ENCODE measurements at regions not wholly inside any gene's neighbourhood (a gene's known extent, or its start where the extent isn't known, plus 50 kb on each side); places are given as distances from the start of the nearest gene placed in this dataset.

DNA sequence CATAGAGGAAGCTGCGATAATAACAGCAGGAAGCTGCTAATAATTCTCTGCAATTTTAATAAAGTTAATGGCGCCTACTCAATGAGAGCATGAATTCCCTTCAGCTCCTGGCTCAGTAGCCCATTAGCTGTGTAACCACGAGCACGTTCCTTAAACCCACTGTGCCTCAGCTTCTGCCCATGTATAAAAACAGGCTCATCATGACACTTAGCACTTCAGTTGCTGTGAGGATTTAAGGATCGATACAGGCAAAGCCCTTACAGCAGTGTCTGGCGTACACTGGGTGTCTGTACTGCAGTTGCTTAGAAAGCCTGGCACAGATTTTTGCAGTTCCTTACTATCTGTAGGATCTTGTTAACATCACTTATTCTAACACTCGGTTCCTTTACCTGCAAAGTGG, 673.4 kb upstream of the ARGLU1 start:
- TF ChIP-seq, protein P1, sequence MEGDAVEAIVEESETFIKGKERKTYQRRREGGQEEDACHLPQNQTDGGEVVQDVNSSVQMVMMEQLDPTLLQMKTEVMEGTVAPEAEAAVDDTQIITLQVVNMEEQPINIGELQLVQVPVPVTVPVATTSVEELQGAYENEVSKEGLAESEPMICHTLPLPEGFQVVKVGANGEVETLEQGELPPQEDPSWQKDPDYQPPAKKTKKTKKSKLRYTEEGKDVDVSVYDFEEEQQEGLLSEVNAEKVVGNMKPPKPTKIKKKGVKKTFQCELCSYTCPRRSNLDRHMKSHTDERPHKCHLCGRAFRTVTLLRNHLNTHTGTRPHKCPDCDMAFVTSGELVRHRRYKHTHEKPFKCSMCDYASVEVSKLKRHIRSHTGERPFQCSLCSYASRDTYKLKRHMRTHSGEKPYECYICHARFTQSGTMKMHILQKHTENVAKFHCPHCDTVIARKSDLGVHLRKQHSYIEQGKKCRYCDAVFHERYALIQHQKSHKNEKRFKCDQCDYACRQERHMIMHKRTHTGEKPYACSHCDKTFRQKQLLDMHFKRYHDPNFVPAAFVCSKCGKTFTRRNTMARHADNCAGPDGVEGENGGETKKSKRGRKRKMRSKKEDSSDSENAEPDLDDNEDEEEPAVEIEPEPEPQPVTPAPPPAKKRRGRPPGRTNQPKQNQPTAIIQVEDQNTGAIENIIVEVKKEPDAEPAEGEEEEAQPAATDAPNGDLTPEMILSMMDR (IDR thresholded peaks at IDR 0.05), result no peak
- no peaks in the 10 kb centered on the region for H3K36me3 ChIP-seq (ENCODE audit: control insufficient read depth, insufficient read depth, low read length)
- no peaks in the 10 kb centered on the region for H3K27me3 Mint-ChIP-seq (ENCODE audit: low read depth in 2 of 2)
- no peak overlapping the region for H3K27ac ChIP-seq (ENCODE audit: low read length)
- H3K9me3 ChIP-seq (ENCODE audit: control insufficient read depth, insufficient read depth, low read length), result no peaks in the 10 kb centered on the region
- H3K4me1 Mint-ChIP-seq, result no peaks in the 10 kb centered on the region
- 86% methylated on average over 6 of the region's 7 CpGs for WGBS (ENCODE audit: insufficient coverage)
- no peak overlapping the region for H3K4me3 ChIP-seq (ENCODE audit: low read length)
- H3K9me3 Mint-ChIP-seq, result peaks cover 2 to 8% of the 10 kb centered on the region in 2 donors
- H3K27ac Mint-ChIP-seq, result no peak overlapping the region
- no peaks in the 10 kb centered on the region for H3K27me3 ChIP-seq (ENCODE audit: control insufficient read depth, insufficient read depth, low read length)
- no peak overlapping the region for H3K4me3 Mint-ChIP-seq
- no peaks in the 10 kb centered on the region for H3K4me1 ChIP-seq (ENCODE audit: control insufficient read depth, insufficient read depth, low read length)
- intact Hi-C loops (cut with micrococcal nuclease), result no loop called here
- DNase-seq, result no peak
- ATAC-seq, result no peak
- H3K36me3 Mint-ChIP-seq, result no peaks in the 10 kb centered on the region

GRCh38 chr13:107239213-107239612, 671.3 kb upstream of the ARGLU1 start:
- no peak for DNase-seq
- H3K27me3 Mint-ChIP-seq (ENCODE audit: low read depth in 2 of 2), result no peaks in the 10 kb centered on the region
- Histone ChIP-seq H3K27me3 (ENCODE audit: control insufficient read depth, insufficient read depth, low read length) (no peaks in the 10 kb centered on the region), H3K36me3 (ENCODE audit: control insufficient read depth, insufficient read depth, low read length) (no peaks in the 10 kb centered on the region), H3K9me3 (ENCODE audit: control insufficient read depth, insufficient read depth, low read length) (no peaks in the 10 kb centered on the region), H3K27ac (ENCODE audit: low read length) (no peak overlapping the region), H3K4me1 (ENCODE audit: control insufficient read depth, insufficient read depth, low read length) (no peaks in the 10 kb centered on the region), H3K4me3 (ENCODE audit: low read length) (no peak overlapping the region)
- ATAC-seq, result no peak
- TF ChIP-seq, protein P1 (IDR thresholded peaks at IDR 0.05), result no peak
- no peaks in the 10 kb centered on the region for H3K4me1 Mint-ChIP-seq
- H3K9me3 Mint-ChIP-seq, result peaks cover 2 to 8% of the 10 kb centered on the region in 2 donors
- H3K27ac Mint-ChIP-seq, result no peak overlapping the region
- 85% methylated on average over 7 of the region's 8 CpGs for WGBS (ENCODE audit: insufficient coverage)
- H3K4me3 Mint-ChIP-seq, result no peak overlapping the region
- intact Hi-C loops (cut with micrococcal nuclease), result no loop called here
- no peaks in the 10 kb centered on the region for H3K36me3 Mint-ChIP-seq

GRCh38 chr13:107238262-107238981, 670.5 kb upstream of the ARGLU1 start:
- H3K4me1 Mint-ChIP-seq, result no peaks in the 10 kb centered on the region
- H3K4me1 ChIP-seq (ENCODE audit: control insufficient read depth, insufficient read depth, low read length), result no peaks in the 10 kb centered on the region
- TF ChIP-seq, protein P1 (IDR thresholded peaks at IDR 0.05), result no peak

More at GRCh38 chr13:107238262-107238981, 670.5 kb upstream of the ARGLU1 start:
- Mint-ChIP-seq H3K27me3 (ENCODE audit: low read depth in 2 of 2) (no peaks in the 10 kb centered on the region), H3K9me3 (peaks cover 2 to 9% of the 10 kb centered on the region in 2 donors), H3K27ac (no peak overlapping the region), H3K36me3 (no peaks in the 10 kb centered on the region), H3K4me3 (no peak overlapping the region)
- no peak for DNase-seq
- intact Hi-C loops (cut with micrococcal nuclease), result no loop called here
- WGBS (ENCODE audit: insufficient coverage), result 79% methylated on average over 6 of the region's 6 CpGs
- Histone ChIP-seq H3K27me3 (ENCODE audit: control insufficient read depth, insufficient read depth, low read length) (no peaks in the 10 kb centered on the region), H3K9me3 (ENCODE audit: control insufficient read depth, insufficient read depth, low read length) (no peaks in the 10 kb centered on the region), H3K27ac (ENCODE audit: low read length) (no peak overlapping the region), H3K4me3 (ENCODE audit: low read length) (no peak overlapping the region), H3K36me3 (ENCODE audit: control insufficient read depth, insufficient read depth, low read length) (no peaks in the 10 kb centered on the region)
- ATAC-seq, result no peak

Data from natural killer cell (primary cell).